ENCODE measurements at regions not wholly inside any gene's neighbourhood (a gene's known extent, or its start where the extent isn't known, plus 50 kb on each side); places are given as distances from the start of the nearest gene placed in this dataset.
"Not testable (repeated sequence)": the region's sequence is repeated elsewhere in the genome, so short reads cannot be mapped to it uniquely, and the experiment has no call there.

GRCh38 chr3:64789111-64789510, 101.3 kb upstream of the ADAMTS9 start:
- Histone ChIP-seq H3K79me2 (ENCODE audit: insufficient read depth, low read length) (no peaks in the 10 kb centered on the region), H2AFZ (ENCODE audit: low read depth, low read length) (no peak overlapping the region), H3K4me3 (ENCODE audit: insufficient read depth, low read depth, low read length) (no peak overlapping the region), H3K4me1 (ENCODE audit: insufficient read depth, low read length) (no peaks in the 10 kb centered on the region), H3K36me3 (ENCODE audit: insufficient read depth, low read length) (no peaks in the 10 kb centered on the region), H3K9me3 (ENCODE audit: insufficient read depth, low read depth, low read length) (no peaks in the 10 kb centered on the region), H3K27me3 (ENCODE audit: insufficient read depth, low read length) (no peaks in the 10 kb centered on the region), H3K9ac (ENCODE audit: low read length) (no peak overlapping the region), H4K20me1 (ENCODE audit: insufficient read depth, low read length) (no peaks in the 10 kb centered on the region), H3K4me2 (ENCODE audit: low read length) (no peak overlapping the region), H3K27ac (ENCODE audit: low read depth, low read length) (no peak overlapping the region)
- H3K9me3 Mint-ChIP-seq (ENCODE audit: unreplicated experiment): no peaks in the 10 kb centered on the region
- H3K36me3 Mint-ChIP-seq (ENCODE audit: low read depth, unreplicated experiment): no peaks in the 10 kb centered on the region
- no peaks in the 10 kb centered on the region for H3K27me3 Mint-ChIP-seq (ENCODE audit: low read depth, unreplicated experiment)
- no peak overlapping the region for H3K27ac Mint-ChIP-seq (ENCODE audit: unreplicated experiment)
- no peak for TF ChIP-seq EZH2 (IDR thresholded peaks at IDR 0.05; ENCODE audit: insufficient read depth, low read length)
- FAIRE-seq: no peak
- DNase-seq (ENCODE audit: low read depth): no peak
- H3K4me1 Mint-ChIP-seq (ENCODE audit: low read depth, unreplicated experiment): no peaks in the 10 kb centered on the region
- no peak overlapping the region for H3K4me3 Mint-ChIP-seq (ENCODE audit: unreplicated experiment)

GRCh38 chr3:64783200-64783599, 95.4 kb upstream of the ADAMTS9 start:
- H3K4me3 Mint-ChIP-seq (ENCODE audit: unreplicated experiment): no peak overlapping the region
- Histone ChIP-seq H3K36me3 (ENCODE audit: insufficient read depth, low read length) (no peaks in the 10 kb centered on the region), H3K27me3 (ENCODE audit: insufficient read depth, low read length) (no peaks in the 10 kb centered on the region), H3K4me3 (ENCODE audit: insufficient read depth, low read depth, low read length) (no peak overlapping the region), H3K4me1 (ENCODE audit: insufficient read depth, low read length) (no peaks in the 10 kb centered on the region), H3K4me2 (ENCODE audit: low read length) (no peak overlapping the region), H3K9me3 (ENCODE audit: insufficient read depth, low read depth, low read length) (no peaks in the 10 kb centered on the region), H3K9ac (ENCODE audit: low read length) (no peak overlapping the region), H4K20me1 (ENCODE audit: insufficient read depth, low read length) (no peaks in the 10 kb centered on the region), H3K79me2 (ENCODE audit: insufficient read depth, low read length) (no peaks in the 10 kb centered on the region), H3K27ac (ENCODE audit: low read depth, low read length) (no peak overlapping the region), H2AFZ (ENCODE audit: low read depth, low read length) (no peak overlapping the region)
- no peak overlapping the region for H3K27ac Mint-ChIP-seq (ENCODE audit: unreplicated experiment)
- no peak for TF ChIP-seq EZH2 (IDR thresholded peaks at IDR 0.05; ENCODE audit: insufficient read depth, low read length)
- TF ChIP-seq, protein P1, sequence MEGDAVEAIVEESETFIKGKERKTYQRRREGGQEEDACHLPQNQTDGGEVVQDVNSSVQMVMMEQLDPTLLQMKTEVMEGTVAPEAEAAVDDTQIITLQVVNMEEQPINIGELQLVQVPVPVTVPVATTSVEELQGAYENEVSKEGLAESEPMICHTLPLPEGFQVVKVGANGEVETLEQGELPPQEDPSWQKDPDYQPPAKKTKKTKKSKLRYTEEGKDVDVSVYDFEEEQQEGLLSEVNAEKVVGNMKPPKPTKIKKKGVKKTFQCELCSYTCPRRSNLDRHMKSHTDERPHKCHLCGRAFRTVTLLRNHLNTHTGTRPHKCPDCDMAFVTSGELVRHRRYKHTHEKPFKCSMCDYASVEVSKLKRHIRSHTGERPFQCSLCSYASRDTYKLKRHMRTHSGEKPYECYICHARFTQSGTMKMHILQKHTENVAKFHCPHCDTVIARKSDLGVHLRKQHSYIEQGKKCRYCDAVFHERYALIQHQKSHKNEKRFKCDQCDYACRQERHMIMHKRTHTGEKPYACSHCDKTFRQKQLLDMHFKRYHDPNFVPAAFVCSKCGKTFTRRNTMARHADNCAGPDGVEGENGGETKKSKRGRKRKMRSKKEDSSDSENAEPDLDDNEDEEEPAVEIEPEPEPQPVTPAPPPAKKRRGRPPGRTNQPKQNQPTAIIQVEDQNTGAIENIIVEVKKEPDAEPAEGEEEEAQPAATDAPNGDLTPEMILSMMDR (IDR thresholded peaks at IDR 0.05; ENCODE audit: insufficient read depth, low read depth, low read length): no peak
- no peak for FAIRE-seq
- H3K4me1 Mint-ChIP-seq (ENCODE audit: low read depth, unreplicated experiment): no peaks in the 10 kb centered on the region
- no peaks in the 10 kb centered on the region for H3K36me3 Mint-ChIP-seq (ENCODE audit: low read depth, unreplicated experiment)
- peaks cover 11% of the 10 kb centered on the region for H3K9me3 Mint-ChIP-seq (ENCODE audit: unreplicated experiment)
- no peak for DNase-seq (ENCODE audit: low read depth)
- H3K27me3 Mint-ChIP-seq (ENCODE audit: low read depth, unreplicated experiment): no peaks in the 10 kb centered on the region

GRCh38 chr3:64780923-64781322, 93.1 kb upstream of the ADAMTS9 start:
- H3K9me3 Mint-ChIP-seq (ENCODE audit: unreplicated experiment): peaks cover 17% of the 10 kb centered on the region
- not testable (repeated sequence) for FAIRE-seq

GRCh38 chr3:64773137-64773536, 85.3 kb upstream of the ADAMTS9 start:
- Mint-ChIP-seq H3K27me3 (ENCODE audit: low read depth, unreplicated experiment) (no peaks in the 10 kb centered on the region), H3K4me1 (ENCODE audit: low read depth, unreplicated experiment) (no peaks in the 10 kb centered on the region), H3K27ac (ENCODE audit: unreplicated experiment) (no peak overlapping the region), H3K36me3 (ENCODE audit: low read depth, unreplicated experiment) (peaks cover 6% of the 10 kb centered on the region), H3K4me3 (ENCODE audit: unreplicated experiment) (no peak overlapping the region), H3K9me3 (ENCODE audit: unreplicated experiment) (peaks cover 6% of the 10 kb centered on the region)
- FAIRE-seq (no peak), DNase-seq (ENCODE audit: low read depth) (no peak)
- H3K27me3 ChIP-seq (ENCODE audit: insufficient read depth, low read length): no peaks in the 10 kb centered on the region
- H3K4me3 ChIP-seq (ENCODE audit: insufficient read depth, low read depth, low read length): no peak overlapping the region
- no peak overlapping the region for H3K9ac ChIP-seq (ENCODE audit: low read length)
- no peak overlapping the region for H3K27ac ChIP-seq (ENCODE audit: low read depth, low read length)
- H4K20me1 ChIP-seq (ENCODE audit: insufficient read depth, low read length): no peaks in the 10 kb centered on the region
- H2AFZ ChIP-seq (ENCODE audit: low read depth, low read length): no peak overlapping the region
- no peaks in the 10 kb centered on the region for H3K4me1 ChIP-seq (ENCODE audit: insufficient read depth, low read length)
- H3K79me2 ChIP-seq (ENCODE audit: insufficient read depth, low read length): no peaks in the 10 kb centered on the region
- no peak overlapping the region for H3K4me2 ChIP-seq (ENCODE audit: low read length)
- no peaks in the 10 kb centered on the region for H3K36me3 ChIP-seq (ENCODE audit: insufficient read depth, low read length)
- TF ChIP-seq EZH2 (IDR thresholded peaks at IDR 0.05; ENCODE audit: insufficient read depth, low read length): no peak
- TF ChIP-seq, protein P1 (IDR thresholded peaks at IDR 0.05; ENCODE audit: insufficient read depth, low read depth, low read length): no peak
- H3K9me3 ChIP-seq (ENCODE audit: insufficient read depth, low read depth, low read length): no peaks in the 10 kb centered on the region

More at GRCh38 chr3:64780923-64781322, 93.1 kb upstream of the ADAMTS9 start:
- H3K27ac Mint-ChIP-seq (ENCODE audit: unreplicated experiment); H3K4me1 ChIP-seq (ENCODE audit: insufficient read depth, low read length); DNase-seq (ENCODE audit: low read depth); H3K27me3 ChIP-seq (ENCODE audit: insufficient read depth, low read length); H3K4me2 ChIP-seq (ENCODE audit: low read length); H2AFZ ChIP-seq (ENCODE audit: low read depth, low read length); H3K27ac ChIP-seq (ENCODE audit: low read depth, low read length); H3K9me3 ChIP-seq (ENCODE audit: insufficient read depth, low read depth, low read length); H3K4me3 Mint-ChIP-seq (ENCODE audit: unreplicated experiment); H3K36me3 Mint-ChIP-seq (ENCODE audit: low read depth, unreplicated experiment); H3K79me2 ChIP-seq (ENCODE audit: insufficient read depth, low read length); H3K4me1 Mint-ChIP-seq (ENCODE audit: low read depth, unreplicated experiment); H3K27me3 Mint-ChIP-seq (ENCODE audit: low read depth, unreplicated experiment); H4K20me1 ChIP-seq (ENCODE audit: insufficient read depth, low read length); H3K36me3 ChIP-seq (ENCODE audit: insufficient read depth, low read length); H3K4me3 ChIP-seq (ENCODE audit: insufficient read depth, low read depth, low read length); H3K9ac ChIP-seq (ENCODE audit: low read length): not testable (repeated sequence)
